OCI-LY3 (cell line): ENCODE measurements at regions not wholly inside any gene's neighbourhood (a gene's known extent, or its start where the extent isn't known, plus 50 kb on each side); places are given as distances from the start of the nearest gene placed in this dataset.

ENCODE experiments used
- EZH2phosphoT487 ChIP-seq: fragments of 200-600 bp; shearing (Covaris generic); IDR thresholded peaks from 2 replicates; pipeline ENCODE4 v1.6.1; 2018; ENCODE audit warnings: antibody characterized with exemption, mixed run types, low read depth
- TF ChIP-seq, protein P1 (sequence below): fragments of 200-600, 300-600 bp; sonication (generic); IDR thresholded peaks from 2 replicates; pipeline ENCODE4 v1.5.1; 2014; ENCODE audit warnings: antibody characterized with exemption, low read length, low read depth

DNA sequence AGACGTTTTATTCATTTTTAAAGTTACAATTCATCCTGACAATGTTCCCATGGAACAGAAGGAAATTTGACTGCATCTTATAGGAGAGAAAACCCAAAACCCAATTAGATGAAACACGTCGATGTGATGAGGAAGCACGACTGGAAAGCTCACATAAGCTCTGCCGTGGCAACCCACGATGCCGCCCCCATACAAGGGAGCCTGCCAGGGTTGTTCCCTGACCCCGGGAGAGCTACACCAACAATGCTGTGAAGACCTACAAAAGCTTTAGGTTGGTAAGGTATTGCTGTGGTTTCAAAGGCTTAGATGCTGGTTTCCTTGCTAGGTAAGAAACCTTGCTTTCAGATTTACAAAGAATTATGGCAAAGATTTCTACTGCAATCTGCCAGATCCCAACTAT, 393.1 kb downstream of the KLF12 start:
- TF ChIP-seq, protein P1, sequence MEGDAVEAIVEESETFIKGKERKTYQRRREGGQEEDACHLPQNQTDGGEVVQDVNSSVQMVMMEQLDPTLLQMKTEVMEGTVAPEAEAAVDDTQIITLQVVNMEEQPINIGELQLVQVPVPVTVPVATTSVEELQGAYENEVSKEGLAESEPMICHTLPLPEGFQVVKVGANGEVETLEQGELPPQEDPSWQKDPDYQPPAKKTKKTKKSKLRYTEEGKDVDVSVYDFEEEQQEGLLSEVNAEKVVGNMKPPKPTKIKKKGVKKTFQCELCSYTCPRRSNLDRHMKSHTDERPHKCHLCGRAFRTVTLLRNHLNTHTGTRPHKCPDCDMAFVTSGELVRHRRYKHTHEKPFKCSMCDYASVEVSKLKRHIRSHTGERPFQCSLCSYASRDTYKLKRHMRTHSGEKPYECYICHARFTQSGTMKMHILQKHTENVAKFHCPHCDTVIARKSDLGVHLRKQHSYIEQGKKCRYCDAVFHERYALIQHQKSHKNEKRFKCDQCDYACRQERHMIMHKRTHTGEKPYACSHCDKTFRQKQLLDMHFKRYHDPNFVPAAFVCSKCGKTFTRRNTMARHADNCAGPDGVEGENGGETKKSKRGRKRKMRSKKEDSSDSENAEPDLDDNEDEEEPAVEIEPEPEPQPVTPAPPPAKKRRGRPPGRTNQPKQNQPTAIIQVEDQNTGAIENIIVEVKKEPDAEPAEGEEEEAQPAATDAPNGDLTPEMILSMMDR, result no peak
- no peak for TF ChIP-seq EZH2phosphoT487
